DMS53 treated with DMSO at 0.1 percent for 48 hours (cell line): ENCODE measurements at regions not wholly inside any gene's neighbourhood (a gene's known extent, or its start where the extent isn't known, plus 50 kb on each side); places are given as distances from the start of the nearest gene placed in this dataset.

Experiments used
- DNase-seq: peaks from one replicate; lab custom pipeline; 2025; ENCODE audit not compliant: unreplicated experiment; lab: John Stamatoyannopoulos, UW

DNA sequence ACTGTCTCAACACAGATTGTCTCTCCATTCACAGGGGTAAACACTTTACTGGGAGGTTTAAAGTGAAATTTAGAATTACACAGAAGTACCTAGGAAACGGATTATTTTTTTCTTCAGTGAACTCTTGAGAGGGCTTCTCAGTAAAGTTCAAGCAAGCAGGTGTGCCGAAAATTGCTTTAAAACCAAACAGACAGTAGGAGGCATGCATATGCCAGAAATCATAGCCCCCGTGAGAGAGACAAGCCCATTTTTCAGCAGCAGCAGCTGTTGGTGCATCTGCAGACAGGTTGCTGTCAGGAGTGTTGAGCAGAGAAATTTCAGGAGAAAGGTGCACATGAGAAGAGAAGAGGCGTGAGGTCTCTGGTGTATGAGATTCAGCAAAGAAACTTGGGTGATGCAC, 2115.5 kb upstream of the CELF4 start:
- no peak for DNase-seq

- no peak for DNase-seq
Measured at GRCh38 chr18:39675906-39676305, 2110.3 kb upstream of the CELF4 start.

- no peak for DNase-seq
Measured at GRCh38 chr18:39675368-39675767, 2109.8 kb upstream of the CELF4 start.

DNA sequence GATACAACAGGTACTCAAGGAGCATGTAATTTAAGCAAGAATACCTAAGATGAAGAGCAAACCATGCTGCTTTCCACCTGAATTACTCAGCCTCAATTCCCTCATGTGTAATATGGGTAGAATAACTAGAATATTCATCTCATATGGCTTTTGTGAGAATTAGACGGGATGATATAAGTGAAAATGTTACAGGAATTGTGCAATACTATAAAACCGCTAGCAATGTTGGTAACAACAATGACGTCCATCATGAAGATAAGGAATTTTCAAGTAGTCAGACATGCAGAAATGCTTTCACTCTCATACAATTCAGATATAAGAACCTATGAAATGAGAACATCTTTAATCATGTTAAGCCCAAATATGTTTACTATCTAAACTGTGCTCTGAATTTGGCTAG, 2106.6 kb upstream of the CELF4 start:
- no peak for DNase-seq

GRCh38 chr18:39667905-39668304, 2102.3 kb upstream of the CELF4 start:
- DNase-seq: no peak

DNA sequence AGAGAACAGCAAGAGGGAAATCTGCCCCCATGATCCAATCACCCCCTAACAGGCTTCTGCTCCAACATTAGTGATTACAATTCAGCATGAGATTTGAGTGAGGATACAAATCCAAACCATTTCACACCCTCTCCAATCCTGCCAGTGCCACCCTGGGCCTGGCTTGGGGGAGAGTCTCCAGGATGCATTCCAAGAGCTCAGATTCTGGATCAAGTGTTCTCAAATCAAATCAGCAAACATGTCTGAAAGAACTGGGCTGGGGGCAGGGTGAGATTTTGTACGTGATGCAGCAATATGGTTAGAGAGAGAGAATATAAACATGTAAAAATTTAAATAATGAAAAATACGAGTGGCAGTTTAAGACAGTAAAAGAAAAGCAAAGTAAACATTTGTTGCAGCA, 2100.9 kb upstream of the CELF4 start:
- no peak for DNase-seq

DNA sequence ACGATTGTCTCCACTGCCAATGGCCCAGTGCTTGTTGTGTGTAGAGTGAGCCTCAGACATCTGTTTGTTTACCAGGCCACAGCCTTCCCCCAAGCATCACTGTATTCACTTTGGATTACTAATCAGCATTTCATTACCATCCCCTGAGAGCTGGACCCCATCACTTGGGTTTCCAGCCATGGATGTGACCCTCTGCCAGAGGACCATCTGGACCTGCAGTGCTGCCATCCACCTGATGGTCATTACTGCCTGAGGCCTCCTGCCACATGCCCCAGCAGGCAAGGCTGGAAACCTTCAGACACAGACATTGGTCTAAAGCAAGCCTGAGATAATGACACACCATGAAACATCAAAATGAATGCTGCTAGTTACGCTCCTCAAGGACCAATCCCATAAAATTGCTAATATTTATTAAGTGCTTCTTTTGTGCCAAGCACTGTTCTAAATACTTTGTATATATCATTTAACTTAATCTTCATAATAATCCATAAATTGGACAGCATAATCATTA, 2096.3 kb upstream of the CELF4 start:
- no peak for DNase-seq

DNA sequence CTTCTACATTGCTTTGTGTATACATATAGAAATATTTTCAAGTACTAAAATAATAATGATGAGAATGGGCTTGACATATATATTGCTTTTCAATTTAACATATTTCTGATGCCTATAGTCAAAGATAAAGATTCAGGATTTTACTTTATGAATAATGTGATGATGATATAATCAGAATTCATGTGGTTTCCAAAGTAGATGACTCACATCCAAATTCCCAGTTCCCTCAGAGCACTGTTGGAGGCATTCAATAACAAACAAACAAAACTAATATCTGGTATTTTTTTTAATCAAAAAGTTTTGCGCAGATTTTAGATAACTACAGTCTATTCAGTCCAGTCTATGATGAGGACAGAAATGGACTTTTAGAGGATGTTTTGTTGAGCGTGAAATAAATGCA, 2094.5 kb upstream of the CELF4 start:
- DNase-seq: no peak

- DNase-seq: no peak
Measured at GRCh38 chr18:39655341-39655740, 2089.7 kb upstream of the CELF4 start.

DNA sequence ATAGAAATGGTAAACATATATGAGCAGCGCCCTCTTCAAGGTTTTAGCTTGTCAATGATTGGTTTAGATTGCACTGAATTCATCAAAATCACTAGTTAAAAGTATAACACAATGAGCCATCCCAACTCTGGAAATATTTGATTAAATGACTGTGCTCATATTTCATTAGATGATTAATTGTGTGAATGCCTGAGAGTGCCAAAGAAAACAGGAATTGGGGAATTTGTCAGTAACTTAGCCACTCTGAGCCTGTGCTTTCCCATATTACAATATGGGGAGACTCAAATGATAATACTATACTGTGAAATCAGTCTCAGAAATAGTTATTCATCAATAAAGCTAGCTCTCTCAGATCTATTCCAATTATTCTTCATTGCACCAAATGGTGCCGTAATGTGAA, 2087.6 kb upstream of the CELF4 start:
- no peak for DNase-seq

GRCh38 chr18:39648616-39649015, 2083.0 kb upstream of the CELF4 start:
- no peak for DNase-seq

- peak; percentile 52 for DNase-seq
Measured at GRCh38 chr18:39647627-39648534, 2082.3 kb upstream of the CELF4 start.

- DNase-seq: no peak
Measured at GRCh38 chr18:39638224-39638623, 2072.6 kb upstream of the CELF4 start.

DNA sequence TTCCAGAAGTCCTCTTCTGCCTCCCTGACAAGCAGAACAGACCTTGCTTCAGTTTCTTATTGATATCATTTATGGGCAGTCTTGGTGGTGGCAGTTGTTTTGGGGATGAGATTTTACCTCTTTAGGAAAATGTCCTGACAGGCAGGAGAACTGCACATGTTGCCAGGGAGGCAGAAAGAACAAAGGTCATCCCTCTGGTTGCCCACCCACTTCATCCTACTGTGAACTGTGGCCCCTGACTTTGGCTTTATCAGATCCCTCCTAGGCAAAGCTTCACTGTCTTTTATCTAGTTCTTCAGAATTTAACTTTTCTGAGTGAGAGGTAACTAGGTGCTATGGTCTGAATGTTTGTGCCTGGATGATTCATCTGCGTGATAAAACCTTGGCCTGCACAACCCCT, 2071.3 kb upstream of the CELF4 start:
- no peak for DNase-seq

- no peak for DNase-seq
Measured at GRCh38 chr18:39635966-39636365, 2070.4 kb upstream of the CELF4 start.

GRCh38 chr18:39635192-39635591, 2069.6 kb upstream of the CELF4 start:
- no peak for DNase-seq

GRCh38 chr18:39627936-39628335, 2062.3 kb upstream of the CELF4 start:
- DNase-seq: no peak

- DNase-seq: no peak
Measured at GRCh38 chr18:39624961-39625360, 2059.4 kb upstream of the CELF4 start.

DNA sequence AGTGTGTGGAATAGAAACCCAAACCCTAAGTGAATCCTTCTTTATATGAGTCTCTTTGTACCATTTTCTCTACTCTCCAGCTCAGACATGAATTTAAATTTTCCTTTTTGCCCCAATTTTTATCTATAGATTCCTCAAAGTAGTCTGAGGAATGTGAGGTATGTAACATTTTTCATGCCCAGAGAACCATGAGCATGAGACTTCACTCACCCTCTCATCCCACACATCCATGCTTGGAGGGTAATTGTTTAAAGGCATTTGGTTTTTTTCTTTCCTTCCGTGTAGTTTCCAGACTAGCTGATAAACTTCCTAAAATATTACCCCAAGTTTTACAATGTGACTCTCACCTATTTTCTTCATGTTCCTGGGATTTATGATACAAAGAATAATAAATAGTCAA, 2056.8 kb upstream of the CELF4 start:
- DNase-seq: no peak

GRCh38 chr18:39620551-39621168, 2055.1 kb upstream of the CELF4 start:
- DNase-seq: no peak

DNA sequence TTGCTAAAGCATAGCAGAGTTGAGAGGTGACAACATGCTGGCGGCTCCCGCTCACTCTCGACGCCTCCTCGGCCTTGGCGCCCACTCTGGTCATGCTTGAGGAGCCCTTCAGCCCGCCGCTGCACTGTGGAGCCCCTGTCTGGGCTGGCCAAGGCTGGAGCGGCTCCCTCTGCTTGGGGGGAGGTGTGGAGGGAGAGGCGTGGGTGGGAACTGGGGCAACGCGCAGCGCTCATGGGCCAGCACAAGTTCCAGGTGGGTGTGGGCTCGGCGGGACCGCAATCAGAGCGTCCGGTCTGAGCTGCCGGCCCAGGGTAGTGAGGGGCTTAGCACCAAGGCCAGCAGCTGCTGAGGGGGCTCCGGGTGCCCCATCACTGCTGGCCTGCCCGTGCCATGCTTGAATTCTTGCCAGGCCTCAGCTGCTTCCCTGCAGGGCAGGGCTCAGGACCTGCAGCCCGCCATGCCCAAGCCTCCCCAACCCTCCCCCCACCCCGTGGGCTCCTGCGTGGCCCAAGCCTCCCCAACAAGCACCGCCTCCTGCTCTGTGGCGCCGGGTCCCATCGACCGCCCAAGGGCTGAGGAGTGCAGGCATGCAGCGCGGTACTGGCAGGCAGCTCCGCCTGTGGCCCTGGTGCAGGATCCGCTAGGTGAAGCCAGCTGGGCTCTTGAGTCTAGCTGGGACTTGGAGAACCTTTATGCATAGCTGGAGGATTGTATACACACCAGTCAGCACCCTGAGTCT, 2052.8 kb upstream of the CELF4 start:
- no peak for DNase-seq
